Erythroblast (primary cell): ENCODE measurements at regions not wholly inside any gene's neighbourhood (a gene's known extent, or its start where the extent isn't known, plus 50 kb on each side); places are given as distances from the start of the nearest gene placed in this dataset.

Source experiments
- GATA1 ChIP-seq: IDR thresholded peaks from 2 replicates; pipeline ENCODE4 v1.6.1; 2011; ENCODE audit warnings: low read depth, mild to moderate bottlenecking, control low read depth, low read length, moderate library complexity
- POLR2A ChIP-seq: IDR thresholded peaks from 2 replicates; pipeline ENCODE4 v1.6.1; 2011; ENCODE audit warnings: mild to moderate bottlenecking, low read length

DNA sequence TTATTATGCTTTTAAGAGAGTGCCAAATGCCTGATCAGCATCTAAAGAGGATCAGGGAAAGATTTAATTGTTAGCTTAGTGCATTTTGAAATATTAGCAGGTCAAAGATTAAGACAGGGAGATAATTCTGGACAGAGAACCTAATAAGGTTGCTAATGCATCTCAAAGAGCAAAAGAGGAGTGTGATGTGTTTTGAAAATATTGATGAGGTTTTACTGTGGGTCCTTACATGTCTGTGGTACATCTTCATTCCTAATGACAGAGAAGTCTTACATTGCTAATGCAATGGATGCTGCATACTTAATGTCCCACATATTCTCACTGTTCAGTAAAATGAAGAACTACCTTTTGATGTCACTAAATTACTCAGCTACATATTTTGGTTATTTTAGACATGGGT, 154.1 kb downstream of the TAF11L14 start:
- TF ChIP-seq POLR2A (no peak), GATA1 (no peak)
